Kidney (tissue), 13 donors: ENCODE measurements at regions not wholly inside any gene's neighbourhood (a gene's known extent, or its start where the extent isn't known, plus 50 kb on each side); places are given as distances from the start of the nearest gene placed in this dataset.

ENCODE experiments used
- DNase-seq, 5 donors: peaks; one replicate each; pipeline ENCODE4 v3.0.0-alpha.2; 2013 to 2020
- FAIRE-seq: peaks from 2 replicates; lab custom pipeline; 2012; peaks lifted over from hg19 to GRCh38; lab: Jason Lieb, UNC
- H3K27ac ChIP-seq, 2 donors: one replicate each; pipeline ENCODE4 v1.7.0; 2013; ENCODE audit warnings: low read depth in 2 of 2, low read length in 2 of 2, inconsistent platforms in 1 of 2
- H3K27me3 ChIP-seq: one replicate; pipeline ENCODE4 v1.7.1; 2013; ENCODE audit warnings: low read length, inconsistent platforms; ENCODE audit not compliant: control insufficient read depth, insufficient read depth
- H3K36me3 ChIP-seq, 3 donors: one replicate each; pipeline versions ENCODE4 v1.7.0 to v1.7.1; 2013; ENCODE audit warnings: low read length in 3 of 3, control low read depth in 1 of 3, inconsistent platforms in 1 of 3; ENCODE audit not compliant: insufficient read depth in 3 of 3, control insufficient read depth in 2 of 3
- H3K4me1 ChIP-seq, 3 donors: one replicate each; pipeline versions ENCODE4 v1.7.0 to v1.7.1; 2013; ENCODE audit warnings: low read length in 3 of 3, inconsistent platforms in 1 of 3, low read depth in 1 of 3; ENCODE audit not compliant: control insufficient read depth in 2 of 3, insufficient read depth in 2 of 3
- H3K4me3 ChIP-seq, 3 donors: one replicate each; pipeline versions ENCODE4 v1.7.0 to v1.8.1; 2013; ENCODE audit warnings: low read length in 3 of 3, control low read depth in 1 of 3, inconsistent platforms in 1 of 3
- H3K9ac ChIP-seq, 3 donors: one replicate each; pipeline versions ENCODE4 v1.7.0 to v1.7.1; 2013; ENCODE audit warnings: low read length in 3 of 3, control low read depth in 1 of 3, inconsistent platforms in 1 of 3
- H3K9me3 ChIP-seq, 3 donors: one replicate each; pipeline versions ENCODE4 v1.7.0 to v1.7.1; 2013; ENCODE audit warnings: low read length in 3 of 3, control low read depth in 1 of 3, inconsistent platforms in 1 of 3; ENCODE audit not compliant: control insufficient read depth in 2 of 3, insufficient read depth in 1 of 3
- intact Hi-C: fragments of 100-400 bp; cut with DNase I; formaldehyde crosslinking; loops from one replicate; pipeline ENCODE4 v1.11.1; 2022
- TF ChIP-seq, protein P1 (sequence below): IDR thresholded peaks from 3 replicates; pipeline ENCODE4 v1.5.1; 2012; ENCODE audit warnings: mild to moderate bottlenecking, moderate library complexity, borderline replicate concordance; ENCODE audit not compliant: insufficient read depth; ENCODE audit errors: extremely low read depth
- donor health status: control.
- donor health status: control.
- donor health status: control.
- donor health status: control.
- donor health status: control.
- donor health status: DM: yes; HTN: yes; CAD: no.
- donor health status: Normal renal cell carcinoma (clear cell type).

DNA sequence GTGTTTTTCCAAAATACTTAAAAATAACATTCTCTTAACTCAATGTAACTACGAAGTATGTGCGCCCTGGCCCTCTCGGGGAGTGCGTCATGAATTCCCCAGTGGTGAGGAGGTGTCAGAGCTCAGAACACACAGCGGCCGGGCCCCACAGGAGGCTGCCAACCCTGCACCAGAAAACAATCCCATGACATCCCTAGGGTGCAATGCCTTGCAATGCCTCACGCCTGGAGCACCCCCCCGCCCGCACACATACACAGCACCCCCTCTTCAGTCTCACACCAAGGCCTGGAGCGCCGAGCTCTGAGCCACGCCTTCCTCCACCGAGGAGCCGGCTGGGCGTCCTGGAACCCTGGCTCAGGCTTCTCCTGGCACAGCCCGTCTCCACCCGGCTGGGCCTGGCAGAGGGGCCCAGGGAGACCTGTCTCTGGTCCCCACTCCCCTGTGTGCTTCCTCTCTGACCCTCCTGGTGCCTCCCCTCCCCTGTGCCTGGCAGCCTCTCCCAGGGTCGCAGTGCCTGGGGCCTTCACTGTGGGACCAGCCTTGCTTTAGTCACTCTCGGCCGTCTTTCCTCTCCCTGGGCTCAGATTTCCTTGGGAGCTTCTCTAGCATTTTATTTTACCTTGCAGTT, 108.2 kb upstream of the ADRA2C start:
- H3K4me3 ChIP-seq: no peak overlapping the region
- H3K27me3 ChIP-seq: no peaks in the 10 kb centered on the region
- TF ChIP-seq, protein P1, sequence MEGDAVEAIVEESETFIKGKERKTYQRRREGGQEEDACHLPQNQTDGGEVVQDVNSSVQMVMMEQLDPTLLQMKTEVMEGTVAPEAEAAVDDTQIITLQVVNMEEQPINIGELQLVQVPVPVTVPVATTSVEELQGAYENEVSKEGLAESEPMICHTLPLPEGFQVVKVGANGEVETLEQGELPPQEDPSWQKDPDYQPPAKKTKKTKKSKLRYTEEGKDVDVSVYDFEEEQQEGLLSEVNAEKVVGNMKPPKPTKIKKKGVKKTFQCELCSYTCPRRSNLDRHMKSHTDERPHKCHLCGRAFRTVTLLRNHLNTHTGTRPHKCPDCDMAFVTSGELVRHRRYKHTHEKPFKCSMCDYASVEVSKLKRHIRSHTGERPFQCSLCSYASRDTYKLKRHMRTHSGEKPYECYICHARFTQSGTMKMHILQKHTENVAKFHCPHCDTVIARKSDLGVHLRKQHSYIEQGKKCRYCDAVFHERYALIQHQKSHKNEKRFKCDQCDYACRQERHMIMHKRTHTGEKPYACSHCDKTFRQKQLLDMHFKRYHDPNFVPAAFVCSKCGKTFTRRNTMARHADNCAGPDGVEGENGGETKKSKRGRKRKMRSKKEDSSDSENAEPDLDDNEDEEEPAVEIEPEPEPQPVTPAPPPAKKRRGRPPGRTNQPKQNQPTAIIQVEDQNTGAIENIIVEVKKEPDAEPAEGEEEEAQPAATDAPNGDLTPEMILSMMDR: no peak
- H3K36me3 ChIP-seq: no peaks in the 10 kb centered on the region
- no peaks in the 10 kb centered on the region for H3K9me3 ChIP-seq
- intact Hi-C loops: no loop called here
- H3K9ac ChIP-seq: no peak overlapping the region
- no peak for FAIRE-seq
- peak overlapping the region; percentile 4 to 74 for H3K27ac ChIP-seq
- peaks cover 0 to 2% (median 2%) of the 10 kb centered on the region in 3 donors for H3K4me1 ChIP-seq
- peak in 4 of 5 donors; percentile 40 to 94 (median 52) for DNase-seq

DNA sequence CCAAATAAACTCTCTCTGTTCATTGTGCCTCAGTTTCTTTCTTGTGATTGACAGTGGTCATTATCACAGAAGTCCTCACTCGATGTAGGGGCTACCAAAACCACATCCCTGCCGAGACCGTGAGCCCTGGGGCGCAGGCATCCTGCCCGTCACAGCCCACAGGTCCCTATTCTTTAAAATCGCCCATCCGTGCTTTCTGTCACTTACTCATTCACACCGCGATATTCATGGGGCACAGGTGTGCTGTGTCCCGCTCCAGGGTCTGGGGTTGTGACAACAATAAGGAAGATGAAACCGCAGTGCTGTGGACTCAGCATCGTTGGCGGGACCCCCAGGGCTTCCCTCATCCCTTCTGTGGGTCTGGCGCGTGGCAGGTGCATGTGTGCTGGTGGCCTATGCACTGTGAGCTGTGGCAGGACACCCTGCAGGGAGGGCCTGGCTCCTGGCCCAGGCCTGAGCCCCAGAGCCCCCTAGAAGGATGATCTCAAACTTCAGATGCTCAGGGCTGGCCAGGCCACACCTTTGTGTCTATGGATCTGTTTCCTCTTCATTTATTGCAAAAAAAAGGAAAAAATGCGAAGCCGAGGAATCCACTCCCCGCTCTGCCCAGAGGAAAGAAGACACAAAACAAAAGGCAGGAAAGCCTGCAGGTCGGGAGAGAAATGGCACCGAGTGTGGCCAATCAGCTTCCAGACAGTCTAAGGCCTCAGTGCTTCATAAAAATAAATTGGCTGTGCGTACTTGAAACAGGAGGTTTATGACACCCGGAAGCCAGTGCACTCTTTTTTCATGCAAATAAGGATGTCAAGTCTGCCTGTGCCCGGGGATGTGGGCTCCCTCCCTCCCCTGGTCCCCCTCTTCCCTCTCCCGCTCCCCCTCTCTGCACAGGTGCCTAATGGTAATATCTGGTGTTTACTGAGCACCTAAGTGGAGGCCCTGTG, 109.5 kb upstream of the ADRA2C start:
- peaks cover 2 to 6% (median 4%) of the 10 kb centered on the region in 3 donors for H3K4me1 ChIP-seq
- FAIRE-seq: no peak
- TF ChIP-seq, protein P1: no peak
- intact Hi-C loops: no loop called here
- no peaks in the 10 kb centered on the region for H3K27me3 ChIP-seq
- H3K9ac ChIP-seq: no peak overlapping the region
- no peaks in the 10 kb centered on the region for H3K36me3 ChIP-seq
- H3K4me3 ChIP-seq: no peak overlapping the region
- H3K27ac ChIP-seq: peak overlapping the region; percentile 69 to 74
- peak in 3 of 5 donors; percentile 68 to 79 (median 73) for DNase-seq
- no peaks in the 10 kb centered on the region for H3K9me3 ChIP-seq

- peaks cover 2 to 12% (median 5%) of the 10 kb centered on the region in 3 donors for H3K4me1 ChIP-seq
- no peak overlapping the region for H3K9ac ChIP-seq
- no peak overlapping the region for H3K4me3 ChIP-seq
- no peak overlapping the region for H3K27ac ChIP-seq
- intact Hi-C loops: no loop called here
- TF ChIP-seq, protein P1: no peak
- H3K36me3 ChIP-seq: no peaks in the 10 kb centered on the region
- no peaks in the 10 kb centered on the region for H3K27me3 ChIP-seq
- peak in 4 of 5 donors; percentile 80 to 93 (median 88) for DNase-seq
- H3K9me3 ChIP-seq: no peaks in the 10 kb centered on the region
- FAIRE-seq: no peak
Measured at GRCh38 chr4:3655963-3656362, 110.2 kb upstream of the ADRA2C start.
